GM12892 (cell line): ENCODE measurements at regions not wholly inside any gene's neighbourhood (a gene's known extent, or its start where the extent isn't known, plus 50 kb on each side); places are given as distances from the start of the nearest gene placed in this dataset.

Experiments
- POLR2A ChIP-seq: IDR thresholded peaks from 2 replicates; pipeline ENCODE4 v1.6.1; 2011; ENCODE audit warnings: low read depth, low read length, control low read depth
- POLR2AphosphoS5 ChIP-seq: IDR thresholded peaks from 2 replicates; pipeline ENCODE4 v1.6.1; 2011; ENCODE audit warnings: low read depth, low read length, control low read depth

DNA sequence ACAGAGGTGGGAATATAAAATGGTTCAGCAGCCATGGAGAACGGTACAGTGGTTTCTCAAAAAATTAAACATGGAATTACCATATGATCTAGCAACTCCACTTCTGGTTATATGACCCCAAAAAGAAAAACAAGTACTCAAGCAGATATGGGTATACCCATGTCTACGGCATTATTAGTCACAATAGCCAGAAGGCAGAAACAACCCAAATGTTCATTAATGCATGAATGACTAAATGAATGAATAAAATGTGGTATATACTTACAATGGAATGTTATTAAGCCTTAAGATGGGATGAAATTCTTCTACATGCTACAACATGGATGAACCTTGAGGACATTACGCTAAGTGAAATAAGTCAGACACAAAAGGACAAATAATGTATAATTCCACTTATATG lies 141.3 kb upstream of the FOXN2 start:
- TF ChIP-seq POLR2AphosphoS5, result no peak
- no peak for TF ChIP-seq POLR2A
